Fibroblast of skin of back (primary cell): ENCODE measurements at regions not wholly inside any gene's neighbourhood (a gene's known extent, or its start where the extent isn't known, plus 50 kb on each side); places are given as distances from the start of the nearest gene placed in this dataset.
"Not testable (repeated sequence)": the region's sequence is repeated elsewhere in the genome, so short reads cannot be mapped to it uniquely, and the experiment has no call there.

Source experiments
- DNase-seq: peaks from one replicate; pipeline ENCODE4 v3.0.0-alpha.2; 2013

- no peak for DNase-seq
Measured at GRCh38 chr4:149870008-149870407, 54.4 kb upstream of the IQCM start.

DNA sequence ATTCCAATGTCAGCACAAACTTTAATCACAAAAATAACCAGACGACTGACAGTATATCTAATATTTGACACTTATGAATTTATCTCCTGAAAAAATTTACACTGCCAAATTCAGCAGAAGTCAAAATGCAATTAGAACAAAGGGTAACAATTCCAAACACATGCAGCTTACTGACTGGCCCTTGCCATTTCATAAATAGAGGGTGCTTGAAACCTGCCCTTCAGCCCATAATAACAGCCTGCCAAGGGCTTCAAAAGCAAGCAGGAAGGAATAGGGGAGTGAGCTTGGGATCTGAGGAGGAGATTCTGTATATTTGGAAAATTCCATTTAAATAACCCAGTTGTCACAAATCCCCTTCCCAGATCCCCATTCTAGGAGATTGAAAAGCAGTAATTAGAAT is 66.1 kb upstream of the IQCM start:
- DNase-seq = no peak

DNA sequence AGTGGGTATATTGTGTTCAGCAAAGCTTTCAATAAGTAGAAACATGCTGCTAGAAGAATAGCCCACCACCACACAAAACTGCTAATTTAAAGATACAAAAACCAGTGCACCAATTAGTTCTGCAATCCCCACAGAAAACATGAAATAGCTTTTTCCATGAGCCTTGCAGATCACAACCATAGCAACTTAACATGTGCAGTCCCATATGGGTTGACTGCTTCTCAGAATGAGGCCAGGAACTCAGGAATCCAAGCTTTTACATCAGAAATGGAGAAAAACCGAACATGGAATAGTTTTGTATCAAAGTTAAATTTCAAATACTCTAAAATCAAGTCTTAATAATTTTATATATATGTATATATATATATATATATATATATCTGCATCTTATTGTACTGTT is 66.6 kb upstream of the IQCM start:
- DNase-seq = no peak

- DNase-seq = no peak
Measured at GRCh38 chr4:149884046-149884445, 68.4 kb upstream of the IQCM start.

- DNase-seq = no peak
Measured at GRCh38 chr4:149884529-149885181, 69.0 kb upstream of the IQCM start.

- peak; percentile 89 for DNase-seq
Measured at GRCh38 chr4:149885896-149886295, 70.3 kb upstream of the IQCM start.

DNA sequence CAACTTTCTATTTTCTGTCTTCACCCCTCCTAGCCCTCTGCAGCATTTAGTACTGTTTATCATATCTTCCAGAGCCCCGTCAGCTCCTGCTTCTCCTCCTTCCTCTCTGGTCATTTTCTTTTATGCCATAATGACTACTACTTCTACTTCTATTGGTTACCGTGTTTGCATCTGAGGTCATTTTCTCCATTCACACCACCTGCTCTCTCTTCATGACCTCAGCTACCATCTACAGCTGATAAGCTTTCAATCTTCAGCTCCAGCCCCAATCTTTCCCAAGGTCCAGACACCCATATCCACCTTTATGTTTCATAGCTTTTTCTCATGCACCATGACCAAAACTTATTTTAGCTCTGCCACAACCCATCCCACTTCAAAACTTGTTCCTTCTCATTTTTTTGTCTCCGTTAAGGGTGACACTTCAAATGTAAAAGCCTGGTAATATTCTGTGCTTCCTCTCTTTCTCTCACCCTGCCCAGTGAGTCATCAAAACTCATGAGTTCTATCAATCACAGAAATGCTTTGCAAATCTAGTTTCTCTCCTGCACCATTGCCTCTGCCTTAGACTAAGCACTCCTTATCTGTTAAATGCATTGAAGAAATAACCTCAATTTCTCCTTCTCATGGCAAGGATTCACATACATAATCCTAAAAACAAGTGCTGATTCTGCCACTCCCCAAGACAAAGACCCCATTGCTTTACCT is 71.3 kb upstream of the IQCM start:
- DNase-seq = peak; percentile 21

- peak; percentile 15 for DNase-seq
Measured at GRCh38 chr4:149889991-149890390, 74.3 kb upstream of the IQCM start.

DNA sequence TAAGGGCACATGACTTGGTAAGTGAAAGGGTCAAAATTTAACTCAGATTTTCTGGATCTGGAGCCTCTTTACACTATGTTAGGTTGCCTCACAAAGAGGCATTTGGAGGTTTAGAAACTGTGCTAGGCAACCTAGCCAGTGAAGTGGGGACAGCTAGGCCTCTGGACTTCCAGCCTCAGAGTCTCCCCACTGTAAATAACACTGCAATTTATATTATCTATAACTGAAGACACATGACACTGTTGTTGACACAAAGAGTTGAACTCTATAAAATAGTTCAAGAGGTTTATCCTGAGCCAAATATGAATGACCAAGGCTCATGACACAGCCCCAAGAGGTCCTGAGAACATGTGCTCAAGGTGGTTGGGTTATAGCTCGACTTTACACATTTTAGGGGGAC is 74.9 kb upstream of the IQCM start:
- DNase-seq = no peak

DNA sequence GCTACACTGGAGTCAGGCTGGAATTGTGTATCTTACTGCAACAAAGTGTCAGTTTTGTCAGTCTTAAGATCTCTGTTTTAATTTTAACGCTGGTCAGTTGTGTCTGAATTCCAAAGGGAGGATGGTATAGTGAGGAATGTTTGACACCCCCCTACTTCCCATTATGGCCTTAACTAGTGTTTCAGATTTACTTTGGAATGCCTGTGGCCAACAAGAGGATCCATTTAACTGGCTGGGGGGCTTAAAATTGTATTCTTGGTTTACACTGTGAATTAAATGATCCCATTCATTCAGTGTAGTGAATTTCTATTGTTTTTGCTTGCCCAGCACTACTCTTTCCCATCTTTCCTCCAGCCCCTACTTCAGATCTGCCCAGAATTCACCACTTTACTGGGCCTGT is 75.8 kb upstream of the IQCM start:
- peak; percentile 66 for DNase-seq

DNA sequence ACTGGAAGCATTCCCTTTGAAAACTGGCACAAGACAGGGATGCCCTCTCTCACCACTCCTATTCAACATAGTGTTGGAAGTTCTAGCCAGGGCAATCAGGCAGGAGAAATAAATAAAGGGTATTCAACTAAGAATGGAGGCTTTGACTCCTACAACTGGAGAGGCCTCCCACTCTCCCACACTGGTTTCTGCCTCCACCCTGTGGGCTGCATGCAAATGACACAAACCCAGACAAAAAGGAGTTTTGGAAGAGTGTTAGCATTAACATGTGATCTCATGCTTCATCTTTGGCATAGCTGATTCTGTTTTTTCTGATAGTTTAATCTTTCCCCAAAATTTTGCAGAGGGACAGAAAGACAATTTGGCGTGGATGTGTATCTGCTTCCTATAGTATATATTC is 80.8 kb upstream of the IQCM start:
- peak; percentile 52 for DNase-seq

- no peak for DNase-seq
Measured at GRCh38 chr4:149897783-149898182, 82.1 kb upstream of the IQCM start.

DNA sequence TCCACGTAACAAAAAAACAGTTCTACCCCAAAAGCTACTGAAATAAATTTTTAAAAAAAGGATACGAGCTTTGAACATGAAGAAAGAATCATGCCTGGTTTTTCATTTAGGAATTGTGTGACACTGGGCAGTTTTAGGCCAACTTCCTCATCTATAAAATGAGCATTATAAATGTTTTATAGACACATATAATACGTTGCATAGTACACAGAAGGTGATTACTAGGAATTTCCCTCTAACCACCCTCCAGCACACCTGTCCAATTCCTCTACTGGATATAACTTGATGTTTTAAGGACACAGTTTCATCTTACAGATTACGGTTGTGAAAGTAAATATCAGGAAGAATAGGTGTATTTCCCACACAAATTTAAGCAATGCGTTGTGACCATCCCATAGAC is 85.5 kb upstream of the IQCM start:
- DNase-seq = no peak

GRCh38 chr4:149902242-149902641 is 86.6 kb upstream of the IQCM start:
- no peak for DNase-seq

- no peak for DNase-seq
Measured at GRCh38 chr4:149910177-149910576, 94.5 kb upstream of the IQCM start.

DNA sequence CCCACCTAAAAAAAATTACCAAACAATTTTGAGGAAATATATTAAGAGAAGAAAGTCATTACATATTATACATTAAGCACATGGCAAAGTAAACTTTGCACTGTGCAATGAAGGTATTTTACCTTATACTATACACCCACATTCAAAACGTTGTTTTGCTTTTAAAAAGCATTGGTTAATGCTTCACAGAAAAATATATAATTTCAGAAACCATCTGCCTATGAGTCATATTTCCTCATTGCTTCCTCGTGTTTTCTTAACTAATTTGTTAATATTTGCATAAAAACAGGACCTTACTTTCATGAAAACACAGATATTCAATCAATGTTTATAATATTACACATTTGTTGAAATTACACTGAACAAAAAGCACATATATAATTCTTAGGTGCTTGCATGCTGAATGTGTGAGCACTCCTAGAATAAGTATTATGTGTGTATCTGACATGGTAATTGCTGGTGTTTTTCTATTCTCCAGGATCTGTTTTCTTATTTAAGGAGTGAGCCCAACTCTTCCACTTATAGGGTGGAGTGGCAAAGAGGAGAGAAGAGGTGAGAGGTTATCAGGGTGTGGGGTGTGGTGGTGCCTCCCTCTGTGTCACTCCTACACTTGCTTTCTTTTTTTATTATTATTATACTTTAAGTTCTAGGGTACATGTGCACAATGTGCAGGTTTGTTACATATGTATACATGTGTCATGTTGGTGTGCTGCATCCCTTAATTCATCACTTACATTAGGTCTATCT is 95.1 kb upstream of the IQCM start:
- no peak for DNase-seq

GRCh38 chr4:149911354-149911753 is 95.7 kb upstream of the IQCM start:
- no peak for DNase-seq

GRCh38 chr4:149912000-149912399 is 96.4 kb upstream of the IQCM start:
- DNase-seq = peak; percentile 43

DNA sequence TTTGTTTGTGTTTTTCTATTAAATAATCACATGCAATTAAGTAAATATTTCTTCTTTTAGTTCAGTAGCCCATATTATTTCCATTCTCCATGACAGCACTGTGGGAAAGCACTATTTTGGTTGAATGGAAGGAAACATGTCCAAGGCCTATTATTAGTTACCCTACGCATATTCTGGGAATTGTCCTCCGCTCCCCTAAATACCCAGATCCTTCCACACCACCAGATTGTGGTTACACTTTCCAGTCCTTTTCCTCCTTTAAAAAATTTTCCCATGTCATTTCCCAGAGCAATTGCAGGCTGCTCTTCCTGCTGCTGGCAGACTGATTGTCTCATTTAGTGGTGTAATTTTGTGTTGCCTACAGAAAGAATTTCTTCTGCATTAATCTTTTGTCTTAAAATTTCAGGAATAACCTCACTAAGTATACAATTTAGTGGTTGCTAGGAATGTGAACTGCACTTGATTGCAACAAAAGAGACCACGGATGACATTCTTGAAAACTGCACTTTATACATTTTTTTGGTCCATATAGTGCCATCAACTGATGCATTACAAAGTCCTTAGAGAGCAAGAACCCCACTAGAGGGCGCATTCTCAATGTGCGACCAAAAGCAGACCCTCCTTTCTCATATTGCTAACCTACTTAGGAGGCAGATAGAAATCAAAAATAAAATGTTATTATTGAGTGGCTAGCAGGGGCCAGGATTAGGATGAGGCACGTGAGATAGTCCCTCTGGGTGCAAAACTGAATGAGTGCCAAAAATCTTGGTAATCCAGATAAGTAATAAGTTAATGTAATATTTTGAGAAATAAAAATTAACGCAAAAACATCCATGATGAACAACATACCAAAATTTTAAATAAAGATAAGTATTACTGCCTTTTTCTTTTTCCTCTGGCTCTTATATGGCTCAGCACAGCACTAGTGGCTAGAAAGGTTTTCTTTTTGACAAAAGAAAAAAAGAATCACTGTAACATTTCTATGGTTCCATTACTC is 98.8 kb upstream of the IQCM start:
- DNase-seq = peak; percentile 60

DNA sequence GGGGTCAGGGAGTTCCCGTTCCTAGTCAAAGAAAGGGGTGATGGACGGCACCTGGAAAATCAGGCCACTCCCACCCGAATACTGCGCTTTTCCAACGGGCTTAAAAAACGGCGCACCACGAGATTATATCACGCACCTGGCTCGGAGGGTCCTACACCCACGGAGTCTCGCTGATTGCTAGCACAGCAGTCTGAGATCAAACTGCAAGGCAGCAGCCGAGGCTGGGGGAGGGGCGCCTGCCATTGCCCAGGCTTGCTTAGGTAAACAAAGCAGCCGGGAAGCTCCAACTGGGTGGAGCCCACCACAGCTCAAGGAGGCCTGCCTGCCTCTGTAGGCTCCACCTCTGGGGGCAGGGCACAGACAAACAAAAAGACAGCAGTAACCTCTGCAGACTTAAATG is 100.1 kb upstream of the IQCM start:
- DNase-seq = not testable (repeated sequence)

- DNase-seq = no peak
Measured at GRCh38 chr4:149923736-149924135, 108.1 kb upstream of the IQCM start.

- DNase-seq = no peak
Measured at GRCh38 chr4:149927514-149927913, 111.9 kb upstream of the IQCM start.

DNA sequence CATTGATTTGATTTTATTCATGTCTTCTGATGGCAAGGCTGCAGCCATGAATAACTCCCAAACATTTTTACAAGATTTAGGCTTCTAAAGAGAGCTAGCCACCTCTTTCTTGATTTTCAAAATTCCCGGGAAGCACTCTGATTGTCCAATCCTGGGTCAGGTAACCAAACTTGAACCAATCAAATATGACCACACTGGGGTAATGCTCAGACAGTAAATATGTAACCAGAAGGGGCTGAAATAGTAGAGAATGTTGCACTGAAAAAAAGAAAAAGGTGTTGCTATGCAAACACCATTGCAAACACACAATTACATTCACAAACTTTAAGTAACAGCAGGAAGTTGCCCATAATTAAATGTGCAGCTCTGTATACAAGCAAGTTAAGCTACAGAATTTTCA is 112.9 kb upstream of the IQCM start:
- no peak for DNase-seq
